GM23248 (cell line): ENCODE measurements at regions not wholly inside any gene's neighbourhood (a gene's known extent, or its start where the extent isn't known, plus 50 kb on each side); places are given as distances from the start of the nearest gene placed in this dataset.

Source experiments
- DNase-seq: peaks from one replicate; pipeline ENCODE4 v3.0.0-alpha.2; 2015
- H2AFZ ChIP-seq: fragments of 200-600 bp; sonication (generic); 2 replicates; pipeline ENCODE4 v1.6.1; 2016; ENCODE audit warnings: antibody characterized with exemption
- H3F3A ChIP-seq: fragments of 200-600 bp; sonication (generic); 2 replicates; pipeline ENCODE4 v1.6.1; 2016; ENCODE audit warnings: mild to moderate bottlenecking, antibody characterized with exemption, mixed run types; ENCODE audit not compliant: insufficient read depth
- H3K27ac ChIP-seq: fragments of 200-600 bp; sonication (generic); 2 replicates; pipeline ENCODE4 v1.5.1; 2016; ENCODE audit warnings: mild to moderate bottlenecking
- H3K27me3 ChIP-seq: fragments of 200-600 bp; sonication (generic); replicated peaks from 2 replicates; pipeline ENCODE4 v1.6.1; 2016; ENCODE audit warnings: mild to moderate bottlenecking; ENCODE audit not compliant: insufficient read depth
- H3K36me3 ChIP-seq: fragments of 200-600 bp; sonication (generic); 2 replicates; pipeline ENCODE4 v1.6.1; 2016; ENCODE audit warnings: low read depth, mild to moderate bottlenecking
- H3K4me1 ChIP-seq: fragments of 200-600 bp; sonication (generic); 2 replicates; pipeline ENCODE4 v1.6.1; 2016; ENCODE audit warnings: mild to moderate bottlenecking; ENCODE audit not compliant: insufficient read depth
- H3K4me2 ChIP-seq: fragments of 200-600 bp; sonication (generic); one replicate; pipeline ENCODE4 v1.6.1; 2016; ENCODE audit warnings: mild to moderate bottlenecking; ENCODE audit not compliant: unreplicated experiment
- H3K4me3 ChIP-seq: fragments of 200-600 bp; sonication (generic); 2 replicates; pipeline ENCODE4 v1.5.1; 2016; ENCODE audit warnings: mild to moderate bottlenecking
- H3K79me2 ChIP-seq: fragments of 200-600 bp; sonication (generic); 2 replicates; pipeline ENCODE4 v1.6.1; 2016; ENCODE audit warnings: mild to moderate bottlenecking; ENCODE audit not compliant: insufficient read depth
- H3K9ac ChIP-seq: fragments of 200-600 bp; sonication (generic); 2 replicates; pipeline ENCODE4 v1.6.1; 2016; ENCODE audit warnings: mild to moderate bottlenecking
- H3K9me2 ChIP-seq: fragments of 200-600 bp; sonication (generic); 2 replicates; pipeline ENCODE4 v1.6.1; 2016; ENCODE audit warnings: mixed run types, mild to moderate bottlenecking, moderate library complexity; ENCODE audit not compliant: insufficient read depth
- H3K9me3 ChIP-seq: fragments of 200-600 bp; sonication (generic); one replicate; pipeline ENCODE4 v1.6.1; 2017; ENCODE audit warnings: low read depth
- H4K20me1 ChIP-seq: fragments of 200-600 bp; sonication (generic); 2 replicates; pipeline ENCODE4 v1.6.0; 2016; ENCODE audit not compliant: insufficient read depth
- EZH2 ChIP-seq: fragments of 200-600 bp; sonication (generic); IDR thresholded peaks from 2 replicates; pipeline ENCODE4 v1.6.1; 2018; ENCODE audit warnings: antibody characterized with exemption, mild to moderate bottlenecking; ENCODE audit not compliant: insufficient read depth, poor library complexity, severe bottlenecking
- EZH2phosphoT487 ChIP-seq: fragments of 200-600 bp; sonication (generic); IDR thresholded peaks from 2 replicates; pipeline ENCODE4 v1.6.1; 2018; ENCODE audit warnings: antibody characterized with exemption, moderate library complexity, mild to moderate bottlenecking, low read depth; ENCODE audit not compliant: insufficient read depth
- WGBS, 2 experiments: methylation state at CpG; one replicate each; pipeline ENCODE4 v1.1.6; 2015 to 2017; ENCODE audit warnings: low lambda C conversion rate in 2 of 2, low coverage in 1 of 2; ENCODE audit errors: missing lambda C conversion rate in 2 of 2; 5-methylcytosine and 5-hydroxymethylcytosine counted together
- in situ Hi-C: fragments of 300-500 bp; cut with MboI; formaldehyde crosslinking; loops from 2 replicates; pipeline ENCODE4 v1.15.0; 2020

DNA sequence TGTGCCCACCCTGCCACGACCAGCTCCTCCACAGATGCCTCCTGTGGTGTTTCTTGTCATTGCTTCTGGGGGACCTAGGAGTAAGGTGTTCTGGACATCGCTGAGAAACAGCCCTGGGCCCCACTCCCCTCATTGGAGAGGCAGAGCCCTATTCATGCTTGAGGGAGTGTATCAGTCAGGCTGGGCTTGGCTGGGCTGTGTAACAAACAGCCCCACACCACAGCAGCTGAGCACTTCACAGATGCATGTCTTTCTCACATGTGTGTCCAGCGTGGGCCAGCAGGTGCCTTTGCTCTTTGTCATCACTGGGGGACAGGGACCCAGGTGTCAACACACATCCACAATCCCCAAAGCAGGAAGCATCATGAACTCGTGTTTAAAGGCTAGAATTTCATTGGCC lies 65.1 kb upstream of the FBRSL1 start:
- H3K9ac ChIP-seq, result no peak overlapping the region
- no peaks in the 10 kb centered on the region for H3K36me3 ChIP-seq
- WGBS, 2 experiments, result 42 to 46% methylated on average over 4 of the region's 4 CpGs
- peaks cover 73% of the 10 kb centered on the region for H3K27me3 ChIP-seq
- H3K4me2 ChIP-seq, result no peak overlapping the region
- H3K9me2 ChIP-seq, result no peaks in the 10 kb centered on the region
- peaks cover under 1% of the 10 kb centered on the region; the same call in 1 of the 2 replicates for H3K4me1 ChIP-seq
- in situ Hi-C loops, result no loop called here
- no peaks in the 10 kb centered on the region for H3K9me3 ChIP-seq
- no peak for DNase-seq
- TF ChIP-seq EZH2phosphoT487, result no peak
- TF ChIP-seq EZH2, result no peak
- no peaks in the 10 kb centered on the region for H4K20me1 ChIP-seq
- H2AFZ ChIP-seq, result no peak overlapping the region
- H3F3A ChIP-seq, result no peaks in the 10 kb centered on the region
- H3K4me3 ChIP-seq, result no peak overlapping the region
- H3K79me2 ChIP-seq, result no peaks in the 10 kb centered on the region
- H3K27ac ChIP-seq, result no peak overlapping the region

DNA sequence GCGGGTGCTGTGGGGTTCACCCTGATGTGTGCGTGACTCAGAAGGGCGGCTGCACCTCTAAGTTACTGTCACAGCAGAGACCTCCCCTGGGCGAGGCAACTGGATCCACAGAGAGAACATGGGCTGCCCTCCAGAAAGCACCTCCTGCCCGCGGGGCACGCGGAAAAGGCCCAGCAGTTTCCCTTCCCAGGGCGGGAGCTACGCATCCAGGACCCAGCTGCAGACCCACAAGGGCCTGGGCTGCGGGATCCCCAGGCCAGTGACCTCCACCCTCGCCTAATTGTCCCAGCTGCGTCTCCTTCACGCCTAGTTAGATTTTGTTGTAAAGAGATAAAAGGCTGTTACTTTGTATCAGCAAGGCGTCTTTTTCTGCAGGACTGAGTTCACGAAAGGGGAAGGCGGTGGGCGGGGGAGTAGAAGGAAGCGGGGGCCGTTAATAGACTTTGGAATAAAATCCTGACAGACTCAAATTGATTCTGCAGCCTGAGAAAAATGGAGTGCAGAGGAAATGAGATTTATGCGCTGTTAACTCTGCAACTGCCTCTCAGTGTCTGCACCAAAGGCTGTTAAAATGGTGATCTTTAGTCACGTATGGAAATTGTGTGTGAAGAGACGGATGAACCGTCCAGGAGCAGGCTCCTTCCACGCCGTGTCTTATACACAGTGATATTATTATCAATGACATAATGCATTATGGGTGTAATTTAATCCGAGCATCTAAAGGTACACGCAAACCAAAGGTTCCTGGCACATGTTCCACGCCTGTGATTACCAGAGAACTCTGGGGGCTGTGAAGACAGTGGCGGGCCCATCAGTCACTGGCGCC lies 65.9 kb upstream of the FBRSL1 start:
- no peak overlapping the region for H3K9ac ChIP-seq
- no peak for DNase-seq
- no peaks in the 10 kb centered on the region for H3K79me2 ChIP-seq
- H3K4me2 ChIP-seq, result no peak overlapping the region
- no peaks in the 10 kb centered on the region for H3F3A ChIP-seq
- no peaks in the 10 kb centered on the region for H4K20me1 ChIP-seq
- peaks cover 4% of the 10 kb centered on the region; the same call in 1 of the 2 replicates for H3K4me1 ChIP-seq
- H3K9me2 ChIP-seq, result no peaks in the 10 kb centered on the region
- in situ Hi-C loops, result no loop called here
- H3K4me3 ChIP-seq, result no peak overlapping the region
- TF ChIP-seq EZH2phosphoT487, result no peak
- no peak for TF ChIP-seq EZH2
- H3K27me3 ChIP-seq, result peaks cover 76% of the 10 kb centered on the region
- H3K36me3 ChIP-seq, result no peaks in the 10 kb centered on the region
- no peak overlapping the region for H2AFZ ChIP-seq
- no peaks in the 10 kb centered on the region for H3K9me3 ChIP-seq
- WGBS, 2 experiments, result 25 to 29% methylated on average over 31 of the region's 31 CpGs
- no peak overlapping the region for H3K27ac ChIP-seq

DNA sequence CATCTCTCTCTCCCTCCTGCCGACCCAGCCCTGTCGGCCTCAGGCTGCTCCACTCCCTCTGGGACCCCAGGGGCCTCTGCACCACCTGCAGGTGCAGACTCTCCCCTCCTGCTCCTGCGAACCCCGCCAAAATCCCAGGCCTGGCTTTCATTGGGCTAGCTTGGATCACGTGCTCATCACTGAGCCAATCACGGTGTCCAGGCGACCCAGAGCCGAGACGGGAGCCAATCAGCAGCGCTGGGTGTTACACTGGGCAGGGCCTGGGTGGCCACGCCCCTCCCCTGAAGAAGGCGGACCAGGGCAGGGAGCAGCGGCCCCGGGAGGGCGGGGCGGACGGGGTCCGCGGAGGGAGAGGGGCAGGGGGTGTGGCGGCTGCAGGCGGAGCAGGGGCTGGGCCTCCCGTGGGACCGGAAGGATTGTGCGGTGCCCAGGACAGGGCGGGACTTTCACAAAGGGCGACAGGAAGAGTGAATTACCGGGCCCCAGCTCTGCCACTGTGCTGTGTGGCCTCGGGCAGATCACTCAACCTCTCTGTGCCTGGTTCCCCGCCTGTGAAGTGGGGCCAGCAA lies 66.6 kb upstream of the FBRSL1 start:
- H3K79me2 ChIP-seq, result no peaks in the 10 kb centered on the region
- DNase-seq, result peak; percentile 31
- H3K27ac ChIP-seq, result no peak overlapping the region
- H4K20me1 ChIP-seq, result no peaks in the 10 kb centered on the region
- no peak overlapping the region for H3K9ac ChIP-seq
- in situ Hi-C loops, result no loop called here
- H3K36me3 ChIP-seq, result no peaks in the 10 kb centered on the region
- H3K9me3 ChIP-seq, result no peaks in the 10 kb centered on the region
- H3F3A ChIP-seq, result no peaks in the 10 kb centered on the region
- no peak overlapping the region for H2AFZ ChIP-seq
- no peaks in the 10 kb centered on the region for H3K9me2 ChIP-seq
- 83 to 84% methylated on average over 16 to 29 of the region's 29 CpGs for WGBS, 2 experiments
- no peak overlapping the region for H3K4me2 ChIP-seq
- TF ChIP-seq EZH2 (no peak), EZH2phosphoT487 (no peak)
- H3K4me3 ChIP-seq, result no peak overlapping the region
- peaks cover 4% of the 10 kb centered on the region; the same call in 1 of the 2 replicates for H3K4me1 ChIP-seq
- H3K27me3 ChIP-seq, result peaks cover 76% of the 10 kb centered on the region

DNA sequence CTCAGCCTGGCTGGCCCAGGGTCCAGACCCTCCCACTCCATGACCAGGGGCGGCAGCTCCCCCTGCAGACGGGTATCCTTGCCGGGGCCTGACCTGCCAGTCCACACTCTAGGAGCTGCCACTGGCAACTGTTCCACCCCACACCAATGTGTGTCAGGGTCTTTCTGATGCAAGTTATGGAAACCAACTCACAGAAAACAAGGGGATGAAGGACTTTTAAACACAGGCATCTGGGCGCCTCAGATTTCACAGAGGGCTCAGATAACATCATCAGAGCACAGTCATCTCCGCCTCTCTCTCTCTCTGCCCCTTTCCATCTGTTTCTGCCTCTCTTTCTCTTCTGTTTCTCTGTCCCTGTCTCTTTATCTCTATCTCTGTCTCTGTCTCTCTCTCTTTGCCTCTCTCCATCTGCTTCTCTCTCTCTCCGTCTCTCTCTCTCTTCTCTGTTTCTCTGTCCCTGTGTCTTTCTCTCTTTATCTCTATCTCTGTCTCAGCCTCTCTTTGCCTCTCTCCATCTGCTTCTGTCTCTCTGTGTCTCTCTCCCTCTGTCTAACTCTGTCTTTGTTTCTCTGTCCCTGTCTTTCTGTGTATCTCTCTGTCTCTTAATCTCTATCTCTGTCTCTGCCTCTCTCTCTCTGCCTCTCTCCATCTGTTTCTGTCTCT lies 67.4 kb upstream of the FBRSL1 start:
- Histone ChIP-seq H3K4me1 (peaks cover 4% of the 10 kb centered on the region; the same call in 1 of the 2 replicates), H3K9me2 (no peaks in the 10 kb centered on the region), H3F3A (no peaks in the 10 kb centered on the region), H3K27me3 (peaks cover 75% of the 10 kb centered on the region), H3K4me3 (no peak overlapping the region), H4K20me1 (no peaks in the 10 kb centered on the region), H3K36me3 (no peaks in the 10 kb centered on the region), H3K79me2 (no peaks in the 10 kb centered on the region), H3K9me3 (no peaks in the 10 kb centered on the region), H3K27ac (no peak overlapping the region), H2AFZ (no peak overlapping the region), H3K9ac (no peak overlapping the region), H3K4me2 (no peak overlapping the region)
- WGBS, 2 experiments, result 11 to 27% methylated on average over 5 to 6 of the region's 6 CpGs
- TF ChIP-seq EZH2phosphoT487 (no peak), EZH2 (no peak)
- in situ Hi-C loops, result no loop called here
- peak; percentile 38 for DNase-seq
